Activated naive CD4-positive, alpha-beta T cell treated with anti-CD3 and anti-CD28 coated beads for 36 hours (primary cell): ENCODE measurements at regions not wholly inside any gene's neighbourhood (a gene's known extent, or its start where the extent isn't known, plus 50 kb on each side); places are given as distances from the start of the nearest gene placed in this dataset.

Source experiments
- CTCF ChIA-PET: fragments of 350-600 bp; sonication (Branson Sonifier 250); formaldehyde crosslinking; loops from one replicate; lab custom pipeline; 2021; ENCODE audit warnings: antibody characterized with exemption; lab: Charles Lee
- DNase-seq: peaks from one replicate; pipeline ENCODE4 v3.0.0-alpha.2; 2020
- H3K27ac Mint-ChIP-seq: one replicate; pipeline ENCODE4 v1.8.0; 2021; ENCODE audit warnings: mild to moderate bottlenecking, mixed read lengths
- H3K27me3 Mint-ChIP-seq: one replicate; pipeline ENCODE4 v1.8.0; 2021; ENCODE audit warnings: low read depth, mixed read lengths
- H3K36me3 Mint-ChIP-seq: one replicate; pipeline ENCODE4 v1.8.0; 2021; ENCODE audit warnings: low read depth, mixed read lengths
- H3K4me1 Mint-ChIP-seq: one replicate; pipeline ENCODE4 v1.8.0; 2021; ENCODE audit warnings: low read depth, mixed read lengths
- H3K4me3 Mint-ChIP-seq: one replicate; pipeline ENCODE4 v1.8.0; 2021; ENCODE audit warnings: mild to moderate bottlenecking, moderate library complexity, mixed read lengths
- H3K9me3 Mint-ChIP-seq: one replicate; pipeline ENCODE4 v1.8.0; 2021; ENCODE audit warnings: mixed read lengths
- intact Hi-C: fragments of 100-400 bp; cut with micrococcal nuclease; formaldehyde crosslinking; loops from one replicate; pipeline ENCODE4 v1.15.1; 2023

DNA sequence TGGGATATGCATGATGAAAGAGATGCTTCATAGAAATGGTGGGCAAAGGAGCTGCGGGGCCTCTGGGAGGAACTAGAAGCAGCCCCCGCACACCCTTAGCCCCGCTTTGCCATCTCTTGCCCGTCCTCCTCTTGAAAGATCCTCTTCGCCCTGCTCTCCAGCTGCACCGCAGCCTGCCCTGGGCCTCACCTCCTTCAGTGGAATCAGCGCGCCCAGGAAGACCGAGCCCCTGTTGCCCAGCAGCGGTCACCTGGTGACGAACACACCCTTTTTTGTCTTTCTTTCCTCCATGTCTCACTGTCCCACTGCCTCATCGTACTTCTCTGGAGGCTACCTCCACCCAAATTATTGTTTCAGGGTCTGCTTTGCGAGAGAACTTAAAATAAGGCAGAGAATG, 807.6 kb downstream of the UQCRFS1 start:
- H3K27me3 Mint-ChIP-seq, result peaks cover 9% of the 10 kb centered on the region
- CTCF ChIA-PET, result no interaction called here
- DNase-seq, result no peak
- H3K9me3 Mint-ChIP-seq, result no peaks in the 10 kb centered on the region
- intact Hi-C loops, result no loop called here
- no peak overlapping the region for H3K4me3 Mint-ChIP-seq
- H3K27ac Mint-ChIP-seq, result no peak overlapping the region
- H3K36me3 Mint-ChIP-seq, result no peaks in the 10 kb centered on the region
- no peaks in the 10 kb centered on the region for H3K4me1 Mint-ChIP-seq

DNA sequence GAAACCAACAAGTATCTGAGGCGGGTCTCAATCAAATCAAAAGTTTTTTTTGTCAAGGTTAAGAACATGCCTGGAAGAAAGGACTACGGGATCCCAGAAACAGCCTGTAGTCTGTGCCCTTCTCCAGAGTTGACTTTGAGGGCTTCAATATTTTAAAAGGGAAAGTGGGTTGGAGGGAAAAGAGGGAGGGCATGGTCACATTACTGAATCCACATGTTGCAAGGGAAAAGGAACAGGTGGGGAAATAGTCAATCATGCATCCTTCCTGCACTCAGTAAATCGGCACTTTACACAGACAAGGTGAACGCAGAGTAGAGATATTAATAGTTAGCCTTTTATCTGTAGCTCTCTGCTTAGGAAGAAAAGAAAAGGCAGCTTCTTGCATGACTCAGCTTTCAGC, 808.5 kb downstream of the UQCRFS1 start:
- no peak for DNase-seq
- H3K4me3 Mint-ChIP-seq, result no peak overlapping the region
- H3K27me3 Mint-ChIP-seq, result peaks cover 9% of the 10 kb centered on the region
- intact Hi-C loops, result no loop called here
- no peaks in the 10 kb centered on the region for H3K36me3 Mint-ChIP-seq
- no peak overlapping the region for H3K27ac Mint-ChIP-seq
- peaks cover 4% of the 10 kb centered on the region for H3K9me3 Mint-ChIP-seq
- CTCF ChIA-PET, result no interaction called here
- H3K4me1 Mint-ChIP-seq, result no peaks in the 10 kb centered on the region

DNA sequence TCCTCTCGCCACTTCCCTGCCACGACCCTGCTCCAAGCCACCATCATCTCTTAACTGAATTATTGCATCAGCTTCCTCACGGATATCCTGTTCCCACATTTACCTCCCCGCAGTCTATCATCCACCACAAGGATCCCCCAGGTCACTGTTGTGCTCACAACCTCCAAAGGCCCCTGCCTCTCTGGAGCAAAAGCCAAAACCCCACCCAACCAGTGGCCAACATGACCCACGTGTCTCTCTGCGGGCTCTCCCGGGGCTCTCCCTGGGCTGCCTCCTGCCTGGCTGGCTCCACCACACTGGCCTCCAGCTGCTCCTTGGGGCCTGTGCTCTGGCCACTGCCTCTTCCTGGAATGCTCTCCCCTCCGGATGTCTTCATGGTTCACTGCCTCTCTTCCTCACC, 809.3 kb downstream of the UQCRFS1 start:
- CTCF ChIA-PET, result no interaction called here

DNA sequence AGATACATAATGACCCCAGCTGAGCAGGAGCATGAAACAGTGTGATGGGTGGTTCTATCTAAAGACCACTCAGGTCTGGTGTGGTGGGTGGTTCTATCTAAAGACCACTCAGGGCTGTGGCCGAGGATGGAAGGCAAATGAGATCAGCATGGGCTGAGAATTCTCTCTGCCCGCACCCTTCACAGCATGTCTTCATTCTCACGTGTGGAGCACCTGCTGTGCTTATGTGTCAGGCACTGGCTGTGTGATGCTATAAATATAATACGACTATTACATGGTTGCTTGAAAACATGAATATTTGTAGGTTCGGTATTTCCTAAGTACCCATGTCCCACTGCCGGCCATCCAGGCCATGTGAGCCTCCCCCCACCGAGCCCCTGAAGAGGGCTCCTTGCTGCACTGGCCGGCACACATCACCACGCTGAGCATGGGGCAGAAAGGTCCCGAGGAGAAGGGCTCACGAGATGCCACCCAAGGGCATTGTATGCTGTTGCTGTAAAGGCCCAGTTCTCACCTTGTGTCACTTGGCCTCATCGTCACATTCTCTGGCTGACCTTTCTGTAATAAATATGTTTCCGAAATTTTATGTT, 810.2 kb downstream of the UQCRFS1 start:
- H3K36me3 Mint-ChIP-seq, result no peaks in the 10 kb centered on the region
- intact Hi-C loops, result no loop called here
- H3K4me3 Mint-ChIP-seq, result no peak overlapping the region
- H3K9me3 Mint-ChIP-seq, result peaks cover 9% of the 10 kb centered on the region
- H3K27me3 Mint-ChIP-seq, result peaks cover 9% of the 10 kb centered on the region
- DNase-seq, result no peak
- no peaks in the 10 kb centered on the region for H3K4me1 Mint-ChIP-seq
- CTCF ChIA-PET, result no interaction called here
- no peak overlapping the region for H3K27ac Mint-ChIP-seq

More for the DNA sequence above, 809.3 kb downstream of the UQCRFS1 start:
- Mint-ChIP-seq H3K27ac (no peak overlapping the region), H3K9me3 (peaks cover 6% of the 10 kb centered on the region), H3K36me3 (no peaks in the 10 kb centered on the region), H3K27me3 (peaks cover 9% of the 10 kb centered on the region), H3K4me1 (no peaks in the 10 kb centered on the region), H3K4me3 (no peak overlapping the region)
- intact Hi-C loops, result no loop called here
- DNase-seq, result no peak

DNA sequence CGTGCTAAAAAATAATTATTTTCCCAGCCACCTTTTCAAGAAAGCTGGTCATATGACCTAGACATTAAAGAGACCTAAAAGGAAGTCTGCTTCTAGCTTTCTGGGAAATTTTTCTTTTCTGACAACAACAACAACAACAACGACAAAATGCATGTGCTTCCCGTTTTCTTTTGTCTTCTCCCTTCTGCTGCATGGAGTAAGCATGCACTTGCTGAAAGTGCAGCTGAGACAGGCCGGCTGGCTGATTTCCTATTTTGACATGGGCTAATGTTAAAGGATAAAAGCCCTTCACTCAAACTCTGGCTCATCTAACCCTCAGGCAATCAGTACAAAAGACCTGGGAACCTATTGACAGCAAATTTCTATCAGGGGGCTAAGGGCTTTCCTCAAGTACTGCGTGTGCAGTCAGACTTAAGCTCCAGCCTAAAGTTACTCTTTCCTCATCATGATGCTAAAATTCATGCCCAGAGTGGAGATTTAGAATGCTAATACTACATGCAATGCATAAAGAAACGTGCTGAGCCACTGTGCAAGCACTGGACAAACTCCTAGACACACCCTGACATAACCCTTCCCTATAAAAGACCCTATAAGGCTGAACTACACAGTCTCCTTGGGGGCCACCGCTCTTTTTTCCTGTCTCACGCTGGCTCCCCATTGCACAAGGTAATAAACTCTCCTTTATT, 811.1 kb downstream of the UQCRFS1 start:
- DNase-seq, result no peak
- no peaks in the 10 kb centered on the region for H3K4me1 Mint-ChIP-seq
- no peak overlapping the region for H3K27ac Mint-ChIP-seq
- peaks cover 9% of the 10 kb centered on the region for H3K9me3 Mint-ChIP-seq
- H3K4me3 Mint-ChIP-seq, result no peak overlapping the region
- CTCF ChIA-PET, result interaction anchor here (0.6 kb wide), 1 partner anchor 1206 kb away, joined by 3 read pairs; no protein-coding TSS in a partner anchor
- intact Hi-C loops, result no loop called here
- peaks cover 9% of the 10 kb centered on the region for H3K27me3 Mint-ChIP-seq
- H3K36me3 Mint-ChIP-seq, result no peaks in the 10 kb centered on the region

DNA sequence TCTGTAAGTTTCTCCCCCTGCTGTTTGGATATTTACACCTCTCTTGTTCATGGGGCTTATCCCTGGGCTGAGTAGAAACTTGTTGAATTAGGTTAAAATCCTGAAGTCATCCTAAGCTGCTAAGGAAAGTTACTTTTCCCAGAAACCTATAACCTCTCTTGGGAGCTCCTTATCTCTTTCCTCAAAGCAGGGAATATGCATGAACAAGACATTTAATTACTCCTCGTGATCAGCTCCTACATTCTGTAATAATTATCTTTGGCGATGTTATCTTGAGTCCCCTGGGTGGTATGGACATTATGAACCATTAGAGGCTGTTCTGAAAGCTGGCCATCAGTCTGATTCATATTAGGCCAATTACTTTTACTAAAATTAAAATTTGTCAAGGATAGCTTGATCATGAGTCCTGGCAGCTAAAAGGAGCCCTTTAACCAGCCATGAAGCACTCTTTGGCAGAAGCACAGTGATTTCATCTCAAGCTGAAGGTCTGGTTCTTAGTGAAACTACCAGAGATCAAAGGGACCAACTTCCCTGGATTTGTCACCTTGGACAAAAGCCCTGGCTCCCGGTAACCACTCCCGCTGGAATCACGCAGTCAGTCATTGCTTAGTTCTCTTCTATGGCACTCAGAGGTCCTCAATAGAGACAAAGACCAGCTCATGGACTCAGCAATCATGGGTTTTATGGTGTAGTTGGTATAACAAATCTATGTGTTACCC, 811.8 kb downstream of the UQCRFS1 start:
- Mint-ChIP-seq H3K27ac (no peak overlapping the region), H3K4me1 (no peaks in the 10 kb centered on the region)
- CTCF ChIA-PET, result interaction anchor here (0.6 kb wide), 1 partner anchor 1206 kb away, joined by 3 read pairs; no protein-coding TSS in a partner anchor

DNA sequence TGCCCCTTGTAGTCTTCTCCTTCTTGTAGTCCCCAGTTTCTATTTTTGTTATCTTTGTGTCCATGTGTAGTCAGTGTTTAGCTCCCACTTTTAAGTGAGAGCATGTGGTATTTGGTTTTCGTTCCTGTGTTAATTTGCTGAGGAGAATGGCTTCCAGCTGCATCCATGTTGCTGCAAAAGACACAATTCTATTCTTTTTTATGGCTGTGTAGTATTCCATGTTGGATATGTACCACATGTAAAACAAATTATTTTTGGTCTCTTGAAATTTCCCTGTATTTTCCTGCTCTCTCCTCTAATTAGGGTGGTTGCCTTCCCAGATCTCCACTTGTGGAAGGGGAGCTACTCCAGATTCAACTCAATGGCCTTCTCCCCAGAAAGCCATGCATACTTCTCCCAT, 813.8 kb downstream of the UQCRFS1 start:
- no peak overlapping the region for H3K27ac Mint-ChIP-seq
- H3K4me1 Mint-ChIP-seq, result no peaks in the 10 kb centered on the region
- intact Hi-C loops, result no loop called here
- H3K4me3 Mint-ChIP-seq, result no peak overlapping the region
- no peaks in the 10 kb centered on the region for H3K27me3 Mint-ChIP-seq
- H3K36me3 Mint-ChIP-seq, result no peaks in the 10 kb centered on the region
- H3K9me3 Mint-ChIP-seq, result peaks cover 9% of the 10 kb centered on the region
- DNase-seq, result no peak
- CTCF ChIA-PET, result no interaction called here

More for the DNA sequence above, 811.8 kb downstream of the UQCRFS1 start:
- no peak for DNase-seq
- Mint-ChIP-seq H3K4me3 (no peak overlapping the region), H3K36me3 (no peaks in the 10 kb centered on the region), H3K9me3 (peaks cover 9% of the 10 kb centered on the region), H3K27me3 (peaks cover 7% of the 10 kb centered on the region)
- intact Hi-C loops, result no loop called here

DNA sequence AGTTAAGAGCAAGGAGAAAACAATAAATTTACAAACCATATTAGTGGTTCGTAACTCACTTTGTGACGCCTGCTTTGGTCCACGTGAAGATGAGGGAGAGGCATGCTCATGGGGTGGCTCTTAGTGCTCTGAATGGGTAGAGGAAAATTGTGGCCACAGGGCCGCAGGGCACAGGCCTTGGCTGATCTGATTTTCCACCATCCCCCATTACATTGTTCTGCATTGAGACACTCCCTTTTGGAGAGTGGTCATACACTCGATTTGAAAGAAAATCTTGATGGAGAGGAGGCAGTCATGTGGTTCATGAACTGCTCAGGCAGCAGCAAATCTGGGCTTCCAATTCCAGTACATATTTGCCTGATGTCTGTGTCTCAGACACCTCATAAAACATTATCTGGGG, 815.2 kb downstream of the UQCRFS1 start:
- DNase-seq, result no peak
- no peak overlapping the region for H3K27ac Mint-ChIP-seq
- CTCF ChIA-PET, result no interaction called here
- H3K27me3 Mint-ChIP-seq, result no peaks in the 10 kb centered on the region
- H3K4me1 Mint-ChIP-seq, result peaks cover 3% of the 10 kb centered on the region
- no peak overlapping the region for H3K4me3 Mint-ChIP-seq
- intact Hi-C loops, result no loop called here
- H3K9me3 Mint-ChIP-seq, result peaks cover 9% of the 10 kb centered on the region
- H3K36me3 Mint-ChIP-seq, result no peaks in the 10 kb centered on the region

DNA sequence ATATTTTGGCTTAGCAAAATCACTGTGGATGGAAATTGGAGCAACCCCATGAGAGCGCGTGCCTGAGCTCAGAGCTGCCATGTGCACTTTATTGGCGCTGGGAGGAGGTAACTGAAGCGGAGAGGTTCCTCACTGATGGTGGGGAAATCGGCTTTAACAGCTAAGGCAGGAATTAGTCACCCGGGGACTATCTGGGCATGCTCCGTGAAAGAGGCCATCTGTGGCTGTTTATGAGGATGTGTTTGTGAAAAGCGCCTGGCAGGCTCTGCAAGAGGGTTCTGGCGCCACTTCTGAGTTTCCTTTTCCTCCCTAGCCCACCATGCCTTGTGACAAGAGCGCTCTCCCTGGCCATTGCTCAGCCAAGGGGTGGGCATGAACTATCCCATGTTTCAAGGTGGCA, 815.6 kb downstream of the UQCRFS1 start:
- Mint-ChIP-seq H3K4me1 (peaks cover 3% of the 10 kb centered on the region), H3K9me3 (peaks cover 9% of the 10 kb centered on the region), H3K27me3 (no peaks in the 10 kb centered on the region), H3K36me3 (no peaks in the 10 kb centered on the region), H3K4me3 (no peak overlapping the region), H3K27ac (no peak overlapping the region)
- CTCF ChIA-PET, result no interaction called here
- DNase-seq, result no peak
- intact Hi-C loops, result no loop called here

DNA sequence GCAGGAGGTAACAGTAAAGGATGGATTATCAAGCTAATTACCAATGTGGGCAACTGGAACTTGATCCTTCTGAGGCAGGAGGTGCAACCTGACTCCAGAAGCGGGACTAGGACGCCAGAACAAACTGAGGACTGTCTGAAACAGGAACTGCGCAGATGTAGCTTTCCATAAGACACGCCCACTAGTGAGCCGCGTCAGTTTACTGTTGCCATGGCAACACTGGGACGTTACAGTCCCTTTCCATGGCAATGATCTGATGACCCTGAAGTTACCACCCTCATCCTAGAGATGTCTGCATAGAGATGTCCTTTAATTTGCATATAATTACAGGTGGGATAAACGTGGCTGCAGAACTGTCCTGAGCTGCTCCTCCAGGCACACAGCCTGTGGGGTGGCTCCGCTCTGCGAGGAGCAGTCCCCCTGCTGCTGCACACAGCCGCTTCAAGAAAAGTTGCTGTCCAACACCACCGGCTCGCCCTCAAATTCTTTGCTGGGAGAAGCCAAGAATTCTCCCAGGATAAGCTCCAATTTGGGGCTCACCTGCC, 816.6 kb downstream of the UQCRFS1 start:
- Mint-ChIP-seq H3K4me1 (peaks cover 3% of the 10 kb centered on the region), H3K36me3 (no peaks in the 10 kb centered on the region), H3K27ac (no peak overlapping the region), H3K27me3 (no peaks in the 10 kb centered on the region), H3K4me3 (no peak overlapping the region), H3K9me3 (peaks cover 9% of the 10 kb centered on the region)
- intact Hi-C loops, result no loop called here
- no peak for DNase-seq
- CTCF ChIA-PET, result no interaction called here

DNA sequence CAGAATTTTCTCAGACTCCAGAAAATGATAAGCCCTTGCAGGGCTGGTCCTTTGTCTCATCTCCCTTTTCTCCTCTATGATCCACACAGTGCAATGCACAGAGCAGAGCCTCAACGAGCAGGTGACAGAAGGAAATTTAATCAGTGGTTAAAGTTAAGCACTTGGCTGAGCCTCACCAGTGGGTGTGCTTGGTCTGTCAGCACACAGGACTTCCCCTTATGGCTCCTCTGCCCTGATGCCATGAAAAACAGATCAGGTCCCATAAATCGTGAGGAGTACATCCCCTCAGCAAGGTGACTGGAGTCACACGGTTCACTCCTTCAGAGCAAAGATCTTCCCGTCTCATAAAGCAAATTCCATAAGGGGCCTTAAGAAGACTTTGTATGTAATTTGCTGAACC, 818.2 kb downstream of the UQCRFS1 start:
- H3K4me1 Mint-ChIP-seq, result peaks cover 3% of the 10 kb centered on the region
- no peak overlapping the region for H3K27ac Mint-ChIP-seq
- no peak for DNase-seq

DNA sequence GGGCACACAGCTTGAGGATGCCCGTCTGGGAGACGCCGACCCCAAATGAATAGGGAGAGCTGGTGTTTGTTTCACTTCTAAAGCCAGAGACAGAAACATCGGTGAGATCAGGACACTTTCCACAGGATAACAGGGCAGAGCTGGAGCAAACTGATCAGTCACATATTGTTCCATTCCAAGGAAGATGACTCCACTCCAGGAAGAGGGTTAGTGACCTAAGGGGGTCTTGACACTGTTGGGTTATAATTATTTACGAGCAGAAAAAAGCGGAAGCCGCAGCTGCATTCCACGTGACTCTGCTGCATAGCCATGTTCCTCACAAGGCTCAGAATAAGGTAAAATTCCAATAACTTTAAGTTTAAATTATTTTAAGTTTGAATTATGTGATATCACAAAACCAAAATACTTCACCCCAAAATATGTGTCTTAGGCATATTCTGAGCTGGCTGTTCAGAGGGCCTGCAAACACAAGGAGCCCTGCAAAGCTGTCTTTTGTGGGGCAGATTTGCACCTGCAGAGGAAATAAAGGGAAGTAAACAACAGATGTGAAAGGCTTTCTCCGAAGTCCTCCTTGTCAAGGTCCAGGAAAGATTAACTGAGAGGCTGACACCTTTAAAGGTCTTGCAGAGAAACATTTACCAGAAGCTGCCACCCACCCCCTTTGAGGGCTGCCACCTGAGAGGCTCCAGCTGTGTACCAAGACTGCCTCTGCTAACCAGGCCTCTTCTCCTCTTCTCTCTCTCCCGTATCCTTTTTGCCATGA, 819.2 kb downstream of the UQCRFS1 start:
- intact Hi-C loops, result no loop called here
- no peak for DNase-seq
- Mint-ChIP-seq H3K4me1 (peaks cover 3% of the 10 kb centered on the region), H3K4me3 (no peak overlapping the region), H3K27me3 (no peaks in the 10 kb centered on the region), H3K36me3 (no peaks in the 10 kb centered on the region), H3K9me3 (peaks cover 6% of the 10 kb centered on the region), H3K27ac (no peak overlapping the region)
- CTCF ChIA-PET, result no interaction called here

More for the DNA sequence above, 818.2 kb downstream of the UQCRFS1 start:
- H3K9me3 Mint-ChIP-seq, result peaks cover 7% of the 10 kb centered on the region
- intact Hi-C loops, result no loop called here
- CTCF ChIA-PET, result no interaction called here
- no peak overlapping the region for H3K4me3 Mint-ChIP-seq
- no peaks in the 10 kb centered on the region for H3K27me3 Mint-ChIP-seq
- H3K36me3 Mint-ChIP-seq, result no peaks in the 10 kb centered on the region
